AG09309 (cell line): ENCODE measurements at regions not wholly inside any gene's neighbourhood (a gene's known extent, or its start where the extent isn't known, plus 50 kb on each side); places are given as distances from the start of the nearest gene placed in this dataset.

Experiments used
- DNase-seq: peaks from one replicate; pipeline ENCODE4 v3.0.0-alpha.2; 2010; ENCODE audit warnings: low read depth
- H3K4me3 ChIP-seq: 2 replicates; pipeline ENCODE4 v1.5.1; 2011; ENCODE audit warnings: mild to moderate bottlenecking, low read depth, low read length, moderate library complexity; ENCODE audit not compliant: control insufficient read depth
- CTCF ChIP-seq: IDR thresholded peaks from 2 replicates; pipeline ENCODE4 v1.5.1; 2011; ENCODE audit warnings: mild to moderate bottlenecking, low read depth, low read length, inconsistent platforms; ENCODE audit not compliant: insufficient read depth, control insufficient read depth; ENCODE audit errors: missing control alignments

DNA sequence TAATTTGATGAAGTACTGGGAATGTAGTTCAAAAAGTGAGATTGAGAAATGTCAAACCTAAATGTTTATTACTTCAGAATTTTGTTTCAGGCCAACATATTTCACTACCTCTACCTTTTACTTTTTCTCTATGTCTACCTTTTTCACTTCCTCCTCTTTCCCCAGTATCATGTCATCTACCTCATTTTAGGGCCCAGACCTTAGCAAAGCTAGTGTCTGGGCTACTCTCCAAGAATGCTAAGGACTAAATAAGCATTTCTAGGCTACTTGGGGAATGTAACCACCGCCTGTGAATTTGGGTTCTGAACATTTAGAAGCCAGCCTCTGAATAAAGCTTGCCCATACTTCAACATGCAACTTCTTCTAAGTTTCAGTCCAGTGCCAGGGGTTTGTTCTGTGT, 330.4 kb downstream of the SLC4A3 start:
- DNase-seq, result no peak
- H3K4me3 ChIP-seq, result no peak overlapping the region
- no peak for TF ChIP-seq CTCF

DNA sequence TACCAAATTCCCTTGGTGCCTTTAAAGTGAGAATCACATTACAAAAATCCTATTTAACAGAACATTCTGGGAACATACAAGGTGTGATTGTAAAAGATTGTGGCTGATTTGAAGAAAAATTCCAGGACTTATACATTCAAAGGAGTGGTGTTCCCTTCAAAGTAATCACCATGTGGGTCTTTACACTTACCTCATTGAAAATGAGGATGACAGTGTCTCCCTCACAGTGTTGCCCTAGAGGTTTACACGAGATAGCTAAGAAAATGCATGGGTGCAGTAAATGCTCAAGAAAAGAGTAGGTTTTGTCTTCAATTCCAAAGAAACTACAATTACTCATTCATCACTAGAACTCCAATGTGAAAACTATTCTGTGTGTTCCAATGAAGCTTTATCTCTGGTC, 331.5 kb downstream of the SLC4A3 start:
- no peak for DNase-seq
- TF ChIP-seq CTCF, result no peak
- H3K4me3 ChIP-seq, result no peak overlapping the region

DNA sequence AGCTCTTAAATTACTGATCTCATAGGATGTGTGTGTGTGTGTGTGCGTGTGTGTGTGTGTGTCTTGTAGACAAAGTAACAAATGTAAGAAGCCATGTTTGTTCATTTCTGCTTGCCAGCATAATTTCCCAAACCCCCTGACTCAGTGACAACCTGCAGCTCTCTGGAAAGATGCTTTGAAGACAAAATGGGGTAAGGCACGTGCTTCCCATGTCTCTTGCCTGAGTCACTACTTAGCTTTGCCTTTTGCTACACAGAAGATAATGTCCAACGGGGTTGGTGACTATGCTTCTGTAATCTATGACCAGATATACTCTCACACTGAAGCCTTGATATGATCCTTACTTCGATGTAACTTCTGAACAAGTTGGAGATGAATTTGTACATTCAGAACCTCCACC, 332.0 kb downstream of the SLC4A3 start:
- H3K4me3 ChIP-seq, result no peak overlapping the region
- TF ChIP-seq CTCF, result no peak
- no peak for DNase-seq

- DNase-seq, result no peak
- TF ChIP-seq CTCF, result no peak
- H3K4me3 ChIP-seq, result no peak overlapping the region
Measured at GRCh38 chr2:219961947-219962498, 334.6 kb downstream of the SLC4A3 start.

- TF ChIP-seq CTCF, result no peak
- no peak overlapping the region for H3K4me3 ChIP-seq
- no peak for DNase-seq
Measured at GRCh38 chr2:219962801-219963200, 335.4 kb downstream of the SLC4A3 start.

- no peak overlapping the region for H3K4me3 ChIP-seq
- no peak for DNase-seq
- TF ChIP-seq CTCF, result no peak
Measured at GRCh38 chr2:219965287-219966194, 338.1 kb downstream of the SLC4A3 start.
